GM20000 (cell line): ENCODE measurements at regions not wholly inside any gene's neighbourhood (a gene's known extent, or its start where the extent isn't known, plus 50 kb on each side); places are given as distances from the start of the nearest gene placed in this dataset.

Experiments
- DNase-seq: peaks from one replicate; pipeline ENCODE4 v3.0.0; 2012; ENCODE audit warnings: low spot score
- TF ChIP-seq, protein P1 (sequence below): IDR thresholded peaks from 2 replicates; pipeline ENCODE4 v1.5.1; 2012; ENCODE audit warnings: mild to moderate bottlenecking, control low read depth; ENCODE audit errors: extremely low read depth, missing control alignments

DNA sequence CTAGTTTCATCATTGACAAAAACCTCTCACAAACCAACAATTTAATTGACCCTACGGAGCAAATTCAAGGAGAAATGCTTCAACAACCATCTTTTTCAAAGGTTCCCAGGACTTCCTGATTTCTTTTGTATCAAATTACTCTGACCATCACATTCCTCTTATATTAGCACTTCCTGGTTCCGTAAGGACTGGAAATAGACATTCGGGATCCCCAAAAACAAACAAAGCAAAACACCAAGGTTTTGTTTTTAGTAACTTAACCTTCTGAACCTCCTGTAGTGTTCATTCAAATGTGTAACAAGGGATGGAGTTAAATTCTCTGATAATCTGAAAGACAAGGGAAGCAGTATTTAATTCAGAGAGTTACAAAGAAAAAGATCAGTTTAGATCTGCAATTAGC is 387.6 kb upstream of the NRP1 start:
- TF ChIP-seq, protein P1, sequence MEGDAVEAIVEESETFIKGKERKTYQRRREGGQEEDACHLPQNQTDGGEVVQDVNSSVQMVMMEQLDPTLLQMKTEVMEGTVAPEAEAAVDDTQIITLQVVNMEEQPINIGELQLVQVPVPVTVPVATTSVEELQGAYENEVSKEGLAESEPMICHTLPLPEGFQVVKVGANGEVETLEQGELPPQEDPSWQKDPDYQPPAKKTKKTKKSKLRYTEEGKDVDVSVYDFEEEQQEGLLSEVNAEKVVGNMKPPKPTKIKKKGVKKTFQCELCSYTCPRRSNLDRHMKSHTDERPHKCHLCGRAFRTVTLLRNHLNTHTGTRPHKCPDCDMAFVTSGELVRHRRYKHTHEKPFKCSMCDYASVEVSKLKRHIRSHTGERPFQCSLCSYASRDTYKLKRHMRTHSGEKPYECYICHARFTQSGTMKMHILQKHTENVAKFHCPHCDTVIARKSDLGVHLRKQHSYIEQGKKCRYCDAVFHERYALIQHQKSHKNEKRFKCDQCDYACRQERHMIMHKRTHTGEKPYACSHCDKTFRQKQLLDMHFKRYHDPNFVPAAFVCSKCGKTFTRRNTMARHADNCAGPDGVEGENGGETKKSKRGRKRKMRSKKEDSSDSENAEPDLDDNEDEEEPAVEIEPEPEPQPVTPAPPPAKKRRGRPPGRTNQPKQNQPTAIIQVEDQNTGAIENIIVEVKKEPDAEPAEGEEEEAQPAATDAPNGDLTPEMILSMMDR = no peak
- DNase-seq = no peak

DNA sequence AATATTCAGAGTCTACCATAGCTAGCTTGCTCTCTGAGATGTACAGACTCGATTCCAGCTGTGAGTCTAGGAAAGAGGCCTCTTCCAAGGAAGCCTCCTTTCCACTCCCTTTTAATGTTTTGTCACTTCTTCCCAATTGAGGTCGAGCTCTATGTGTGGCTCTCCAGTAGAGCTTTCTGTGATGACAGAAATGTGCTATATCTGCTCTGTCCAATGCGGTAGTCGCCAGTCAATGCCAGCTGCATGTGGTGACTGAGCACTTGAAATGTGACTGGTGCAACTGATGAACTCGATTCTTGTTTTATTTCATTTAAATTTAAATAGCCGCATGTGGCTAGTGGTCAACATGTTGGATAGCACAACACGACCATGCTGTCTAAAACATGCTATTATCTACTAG is 387.0 kb upstream of the NRP1 start:
- TF ChIP-seq, protein P1 = no peak
- DNase-seq = no peak

DNA sequence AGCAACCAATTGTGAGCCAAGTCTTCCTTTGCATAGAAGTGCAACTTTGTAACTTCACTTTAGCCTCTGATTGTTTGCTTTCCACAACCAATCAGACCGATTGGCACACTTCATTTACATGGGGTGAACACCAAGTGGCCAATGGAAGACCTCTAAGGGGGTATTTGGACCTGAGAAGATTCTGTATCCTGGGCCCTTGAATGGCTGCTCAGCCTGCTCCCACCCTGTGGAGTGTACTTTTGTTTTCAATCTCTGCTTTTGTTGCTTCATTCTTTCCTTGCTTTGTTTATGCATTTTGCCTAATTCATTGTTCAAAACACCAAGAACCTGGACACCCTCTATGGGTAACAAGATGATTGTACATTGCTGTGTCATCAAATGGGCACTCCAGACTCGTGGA is 385.7 kb upstream of the NRP1 start:
- TF ChIP-seq, protein P1 = no peak
- no peak for DNase-seq

DNA sequence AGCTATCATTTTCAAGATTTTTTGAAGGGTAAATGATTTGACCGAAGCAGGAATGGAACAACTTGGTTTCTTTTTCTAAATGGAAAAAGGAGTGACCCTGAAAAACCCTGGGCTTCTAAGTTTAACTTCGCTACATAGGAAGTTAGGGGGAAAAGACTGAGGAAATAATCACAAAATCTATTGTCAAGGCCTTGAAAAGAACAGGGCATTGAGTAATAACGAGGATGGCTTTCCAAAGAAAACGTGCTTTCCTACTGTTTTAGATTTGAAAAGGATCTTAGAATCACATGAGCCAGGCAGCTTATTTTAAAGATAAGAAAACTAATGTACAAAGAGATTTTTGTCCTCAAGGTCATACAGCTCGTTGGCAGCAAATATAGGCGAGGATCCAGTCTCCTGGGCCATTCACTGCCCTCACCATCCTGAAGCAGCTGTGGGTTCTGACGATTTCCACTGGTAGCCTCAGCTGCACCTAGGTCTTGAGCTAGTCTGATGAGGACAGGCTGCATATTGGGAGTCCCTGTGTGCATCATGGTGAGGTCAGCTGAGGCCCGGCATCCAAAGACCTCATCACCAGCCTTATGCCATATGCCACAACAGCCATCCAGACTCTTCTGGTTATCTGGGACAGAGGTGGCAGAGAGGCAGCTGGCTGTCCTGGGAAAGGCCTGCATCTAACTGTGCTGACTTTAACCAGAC is 384.7 kb upstream of the NRP1 start:
- DNase-seq = no peak
- TF ChIP-seq, protein P1 = no peak

DNA sequence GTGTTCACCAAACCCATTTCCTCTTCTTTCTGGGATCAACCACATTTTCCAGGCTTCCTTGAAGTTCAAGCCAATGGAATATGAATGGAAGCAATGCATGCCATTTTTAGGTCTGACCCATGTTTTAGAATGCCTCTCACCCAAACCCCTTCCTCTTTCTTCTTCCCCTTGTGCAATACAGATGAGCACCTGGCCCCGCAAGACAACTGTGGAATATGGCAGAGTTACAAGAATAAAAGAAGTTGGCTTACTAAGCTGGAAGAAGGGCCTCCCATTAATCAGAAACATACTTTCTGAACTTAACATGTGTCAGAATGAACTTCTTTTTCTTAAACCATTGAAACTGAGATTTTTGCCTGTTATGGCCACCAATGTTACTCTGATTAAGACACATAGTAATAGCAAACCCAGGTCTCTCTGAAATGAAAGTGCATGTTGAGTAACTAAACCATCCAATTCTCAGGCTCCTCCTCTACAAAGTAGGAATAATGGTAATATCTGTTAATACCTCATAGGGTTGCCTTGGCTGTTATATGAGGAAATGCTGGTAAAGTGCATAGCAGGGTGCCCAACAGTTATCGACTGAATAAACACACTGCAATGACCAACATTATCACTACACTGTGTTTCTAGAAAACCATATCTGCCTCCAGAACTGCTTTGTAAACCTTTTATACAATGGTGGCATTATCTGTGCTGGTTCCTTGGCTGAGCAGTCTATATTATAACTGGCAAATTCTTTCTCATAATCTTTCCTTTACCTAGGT is 382.2 kb upstream of the NRP1 start:
- TF ChIP-seq, protein P1 = no peak

DNA sequence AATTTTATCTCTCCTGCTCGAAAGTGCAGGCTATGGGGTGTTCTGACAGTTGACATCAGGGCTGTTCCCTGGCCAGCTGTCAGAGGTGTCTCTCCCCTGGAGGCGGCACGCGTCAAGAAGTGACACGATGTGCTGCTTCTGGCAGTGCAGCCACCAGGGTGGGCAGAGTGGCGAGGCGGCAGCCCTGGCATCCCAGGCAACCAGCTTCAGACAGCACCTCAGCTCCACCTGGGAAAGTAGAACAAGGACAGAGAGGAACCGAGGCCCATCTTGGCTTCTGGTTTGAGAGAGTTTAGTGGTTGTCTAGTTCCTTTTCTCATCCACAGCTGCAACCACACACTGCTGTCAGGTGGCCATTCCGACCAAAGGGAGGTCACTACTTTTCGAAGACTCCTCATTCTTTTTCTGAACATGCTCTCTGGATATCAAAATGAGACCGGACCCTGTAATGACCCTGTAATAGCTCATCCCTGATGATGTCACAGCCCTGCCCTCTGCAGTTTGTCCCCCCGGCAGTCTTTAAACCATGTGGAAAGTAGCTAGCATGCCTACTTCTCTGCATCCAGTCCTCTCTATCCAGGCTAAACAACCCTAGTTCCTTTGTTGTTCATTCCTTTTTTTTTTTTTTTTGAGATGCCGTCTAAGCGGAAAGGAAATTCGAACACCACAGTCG is 381.0 kb upstream of the NRP1 start:
- DNase-seq = no peak
- TF ChIP-seq, protein P1 = no peak

More for the DNA sequence above, 382.2 kb upstream of the NRP1 start:
- DNase-seq = no peak

DNA sequence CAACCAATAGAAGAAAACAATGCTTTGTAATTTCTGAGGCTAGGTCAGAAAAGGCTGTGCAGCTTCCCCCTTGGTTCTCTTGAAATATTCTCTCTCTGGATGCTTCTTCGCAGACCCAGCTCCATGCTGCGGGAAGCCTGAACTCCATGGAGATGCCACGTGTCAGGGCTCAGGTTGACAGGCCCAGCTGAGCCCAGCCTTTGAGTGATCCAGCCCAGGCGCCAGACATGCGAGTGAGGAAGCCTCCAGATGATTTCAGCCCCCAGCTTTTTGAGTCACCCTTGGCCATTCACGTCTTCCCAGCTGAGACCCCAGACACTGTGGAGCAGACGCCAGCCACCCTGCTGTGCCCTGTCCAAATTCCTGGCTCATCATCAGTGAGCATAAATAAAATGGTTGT is 378.4 kb upstream of the NRP1 start:
- no peak for DNase-seq
- TF ChIP-seq, protein P1 = no peak
